Tibial nerve (tissue), 4 donors: ENCODE measurements at regions not wholly inside any gene's neighbourhood (a gene's known extent, or its start where the extent isn't known, plus 50 kb on each side); places are given as distances from the start of the nearest gene placed in this dataset.

ENCODE experiments used
- DNase-seq, 2 donors: peaks; one replicate each; pipeline ENCODE4 v3.0.0-alpha.2; 2019; ENCODE audit warnings: low spot score in 2 of 2
- H3K27ac ChIP-seq, 4 donors: fragments of 200-600 bp; sonication (generic) in 3 of 4; one replicate each; pipeline ENCODE4 v1.5.1; 2017 to 2019; ENCODE audit warnings: mild to moderate bottlenecking in 1 of 4
- H3K27me3 ChIP-seq, 2 donors: fragments of 200-600 bp; sonication (generic) in 1 of 2; one replicate each; pipeline versions ENCODE4 v1.5.1 to v1.6.0; 2017 to 2019
- H3K36me3 ChIP-seq, 3 donors: fragments of 200-600 bp; sonication (generic); one replicate each; pipeline ENCODE4 v1.5.1; 2018 to 2019
- H3K4me1 ChIP-seq, 4 donors: fragments of 200-600 bp; sonication (generic) in 3 of 4; one replicate each; pipeline ENCODE4 v1.5.1; 2017 to 2019
- H3K4me3 ChIP-seq, 4 donors: fragments of 200-600 bp; sonication (generic) in 3 of 4; one replicate each; pipeline ENCODE4 v1.5.1; 2017 to 2019; ENCODE audit warnings: mild to moderate bottlenecking in 1 of 4, moderate library complexity in 1 of 4
- H3K9me3 ChIP-seq, 4 donors: fragments of 200-600 bp; sonication (generic) in 3 of 4; one replicate each; pipeline ENCODE4 v1.5.1; 2017 to 2019
- EP300 ChIP-seq, 2 donors: sonication (generic); formaldehyde crosslinking; IDR thresholded peaks; one replicate each; pipeline ENCODE4 v1.6.1; 2017; ENCODE audit warnings: antibody characterized with exemption in 2 of 2, mild to moderate bottlenecking in 1 of 2
- POLR2A ChIP-seq, 2 donors: fragments of 450-650 bp; IDR thresholded peaks; one replicate each; pipeline ENCODE4 v1.6.1; 2017; ENCODE audit warnings: antibody characterized with exemption in 2 of 2, mild to moderate bottlenecking in 2 of 2, moderate library complexity in 2 of 2
- WGBS, 2 donors: methylation state at CpG; one replicate each; pipeline ENCODE4 v1.1.5; 2018; 5-methylcytosine and 5-hydroxymethylcytosine counted together
- TF ChIP-seq, protein P1 (sequence below), 5 experiments: fragments of 200-600 bp in 3 of 5; fragments of 450-650 bp in 2 of 5; sonication (generic) in 3 of 5; IDR thresholded peaks; one replicate each; pipeline ENCODE4 v1.5.1; 2016 to 2019; ENCODE audit warnings: antibody characterized with exemption in 5 of 5, mild to moderate bottlenecking in 3 of 5, moderate library complexity in 2 of 5

- WGBS, 2 donors: 91% methylated on average over 17 of the region's 17 CpGs
- H3K4me1 ChIP-seq: no peaks in the 10 kb centered on the region
- no peaks in the 10 kb centered on the region for H3K27me3 ChIP-seq
- no peaks in the 10 kb centered on the region for H3K36me3 ChIP-seq
- H3K9me3 ChIP-seq: peaks cover 0 to 2% (median 0%) of the 10 kb centered on the region in 4 donors
- H3K27ac ChIP-seq: no peak overlapping the region
- DNase-seq: no peak
- TF ChIP-seq POLR2A (IDR thresholded peaks at IDR 0.05): no peak
- no peak overlapping the region for H3K4me3 ChIP-seq
These were observed 462.4 kb upstream of the MYT1L start for GRCh38 chr2:2793514-2793913.

DNA sequence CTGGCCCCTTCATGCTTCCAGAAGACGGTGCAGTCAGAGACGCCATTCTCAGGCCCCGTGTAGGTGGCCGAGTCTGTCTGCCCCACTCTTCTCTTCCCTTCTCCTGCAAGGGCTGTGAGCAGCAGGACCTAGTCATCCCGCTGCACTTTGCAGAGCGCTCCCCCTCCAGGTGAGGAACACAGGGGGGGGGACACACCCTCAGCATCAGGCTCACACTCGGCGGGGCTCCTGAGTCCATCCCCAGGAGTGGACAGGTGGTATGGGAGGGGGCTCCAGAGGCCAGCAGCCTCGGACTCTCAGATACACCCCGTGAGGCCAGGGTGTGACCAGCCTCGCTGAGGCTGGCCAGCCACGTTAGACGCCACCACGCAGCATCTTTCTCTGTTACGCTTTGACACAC is 460.5 kb upstream of the MYT1L start:
- Histone ChIP-seq H3K4me3 (no peak overlapping the region), H3K4me1 (no peaks in the 10 kb centered on the region), H3K36me3 (no peaks in the 10 kb centered on the region), H3K27ac (no peak overlapping the region), H3K9me3 (peaks cover 0 to 2% (median 0%) of the 10 kb centered on the region in 4 donors), H3K27me3 (no peaks in the 10 kb centered on the region)
- TF ChIP-seq POLR2A (IDR thresholded peaks at IDR 0.05) (no peak), EP300 (IDR thresholded peaks at IDR 0.05) (no peak)
- TF ChIP-seq, protein P1, sequence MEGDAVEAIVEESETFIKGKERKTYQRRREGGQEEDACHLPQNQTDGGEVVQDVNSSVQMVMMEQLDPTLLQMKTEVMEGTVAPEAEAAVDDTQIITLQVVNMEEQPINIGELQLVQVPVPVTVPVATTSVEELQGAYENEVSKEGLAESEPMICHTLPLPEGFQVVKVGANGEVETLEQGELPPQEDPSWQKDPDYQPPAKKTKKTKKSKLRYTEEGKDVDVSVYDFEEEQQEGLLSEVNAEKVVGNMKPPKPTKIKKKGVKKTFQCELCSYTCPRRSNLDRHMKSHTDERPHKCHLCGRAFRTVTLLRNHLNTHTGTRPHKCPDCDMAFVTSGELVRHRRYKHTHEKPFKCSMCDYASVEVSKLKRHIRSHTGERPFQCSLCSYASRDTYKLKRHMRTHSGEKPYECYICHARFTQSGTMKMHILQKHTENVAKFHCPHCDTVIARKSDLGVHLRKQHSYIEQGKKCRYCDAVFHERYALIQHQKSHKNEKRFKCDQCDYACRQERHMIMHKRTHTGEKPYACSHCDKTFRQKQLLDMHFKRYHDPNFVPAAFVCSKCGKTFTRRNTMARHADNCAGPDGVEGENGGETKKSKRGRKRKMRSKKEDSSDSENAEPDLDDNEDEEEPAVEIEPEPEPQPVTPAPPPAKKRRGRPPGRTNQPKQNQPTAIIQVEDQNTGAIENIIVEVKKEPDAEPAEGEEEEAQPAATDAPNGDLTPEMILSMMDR (IDR thresholded peaks at IDR 0.05): no peak
- DNase-seq: no peak
- WGBS, 2 donors: 85 to 90% methylated on average over 15 of the region's 15 CpGs

DNA sequence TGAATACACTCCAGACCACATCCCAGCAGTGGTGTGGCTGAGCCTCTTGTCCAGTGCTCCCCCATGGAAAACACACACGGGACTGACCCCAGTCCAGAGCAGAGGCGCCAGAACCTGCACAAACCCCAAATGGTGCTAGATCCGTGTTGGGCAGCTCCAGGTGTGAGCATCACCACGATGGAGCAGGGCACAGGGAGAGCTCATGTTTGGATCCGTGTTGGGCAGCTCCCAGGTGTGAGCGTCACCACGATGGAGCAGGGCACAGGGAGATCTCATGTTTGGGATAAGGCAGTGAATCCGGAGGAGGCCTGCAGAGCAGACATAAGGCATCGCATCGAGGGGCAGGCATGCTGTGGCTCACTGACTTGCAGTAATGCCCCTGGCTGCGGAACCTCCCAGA is 460.0 kb upstream of the MYT1L start:
- no peaks in the 10 kb centered on the region for H3K27me3 ChIP-seq
- H3K9me3 ChIP-seq: peaks cover 0 to 2% (median 0%) of the 10 kb centered on the region in 4 donors
- no peak overlapping the region for H3K4me3 ChIP-seq
- H3K36me3 ChIP-seq: no peaks in the 10 kb centered on the region
- H3K4me1 ChIP-seq: no peaks in the 10 kb centered on the region
- no peak overlapping the region for H3K27ac ChIP-seq
- WGBS, 2 donors: 84 to 92% methylated on average over 6 to 9 of the region's 11 CpGs
- no peak for DNase-seq
- TF ChIP-seq POLR2A (IDR thresholded peaks at IDR 0.05): no peak
- TF ChIP-seq EP300 (IDR thresholded peaks at IDR 0.05): no peak
- TF ChIP-seq, protein P1 (IDR thresholded peaks at IDR 0.05): no peak

DNA sequence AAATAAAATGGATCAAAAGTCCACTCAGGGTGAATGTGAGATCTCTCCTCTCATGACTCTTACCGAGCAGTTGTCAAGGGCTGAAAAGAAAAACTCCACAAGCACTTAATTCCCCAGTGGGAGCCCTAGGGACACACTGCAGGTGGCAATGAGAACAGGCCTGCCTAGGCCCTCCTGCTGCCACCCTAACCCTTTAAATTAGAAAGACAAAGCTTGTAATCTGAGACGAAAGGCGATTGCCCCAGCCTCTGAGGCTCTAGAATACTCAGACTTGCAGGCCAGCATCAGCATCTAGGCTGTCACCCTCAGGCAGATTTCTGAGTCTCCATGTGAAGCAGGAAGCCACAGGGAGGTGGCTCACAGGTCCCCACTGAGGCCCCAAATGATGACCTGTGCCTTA is 457.0 kb upstream of the MYT1L start:
- Histone ChIP-seq H3K27me3 (no peaks in the 10 kb centered on the region), H3K9me3 (no peaks in the 10 kb centered on the region), H3K4me3 (no peak overlapping the region), H3K27ac (no peak overlapping the region), H3K4me1 (no peaks in the 10 kb centered on the region), H3K36me3 (no peaks in the 10 kb centered on the region)
- DNase-seq: no peak
- no peak for TF ChIP-seq EP300 (IDR thresholded peaks at IDR 0.05)
- TF ChIP-seq POLR2A (IDR thresholded peaks at IDR 0.05): no peak
- TF ChIP-seq, protein P1 (IDR thresholded peaks at IDR 0.05): no peak
- WGBS, 2 donors: 27 to 66% methylated on average over 3 of the region's 3 CpGs

GRCh38 chr2:2787301-2787907 is 456.3 kb upstream of the MYT1L start:
- Histone ChIP-seq H3K4me1 (no peaks in the 10 kb centered on the region), H3K36me3 (no peaks in the 10 kb centered on the region), H3K4me3 (no peak overlapping the region), H3K27me3 (no peaks in the 10 kb centered on the region), H3K9me3 (no peaks in the 10 kb centered on the region), H3K27ac (no peak overlapping the region)
- WGBS, 2 donors: 65 to 82% methylated on average over 12 to 19 of the region's 19 CpGs
- no peak for TF ChIP-seq POLR2A (IDR thresholded peaks at IDR 0.05)
- TF ChIP-seq, protein P1 (IDR thresholded peaks at IDR 0.05): no peak
- TF ChIP-seq EP300 (IDR thresholded peaks at IDR 0.05): no peak
- DNase-seq: no peak

DNA sequence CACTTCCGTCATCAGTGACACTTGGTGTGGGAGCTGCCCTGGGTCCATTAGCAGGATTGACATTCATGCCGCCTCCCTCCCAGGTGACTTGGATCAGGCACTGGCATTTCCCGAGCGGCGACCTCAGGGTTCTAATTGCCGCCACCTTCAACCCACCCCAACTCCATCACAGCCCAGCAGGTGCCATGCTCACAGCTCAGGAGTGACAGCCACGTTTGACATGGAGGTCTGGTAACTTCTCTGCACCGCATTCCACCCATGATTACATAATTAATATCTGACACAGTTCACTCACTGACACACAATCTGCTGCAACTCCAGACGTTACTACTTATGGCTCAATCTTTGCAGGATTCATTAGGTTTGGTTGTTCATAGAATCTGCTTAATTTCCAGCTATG is 450.9 kb upstream of the MYT1L start:
- Histone ChIP-seq H3K4me1 (no peaks in the 10 kb centered on the region), H3K4me3 (no peak overlapping the region), H3K9me3 (peaks cover 0 to 7% (median 0%) of the 10 kb centered on the region in 4 donors), H3K27ac (no peak overlapping the region), H3K36me3 (no peaks in the 10 kb centered on the region), H3K27me3 (no peaks in the 10 kb centered on the region)
- DNase-seq: no peak
- no peak for TF ChIP-seq POLR2A (IDR thresholded peaks at IDR 0.05)
- TF ChIP-seq, protein P1 (IDR thresholded peaks at IDR 0.05): no peak
- no peak for TF ChIP-seq EP300 (IDR thresholded peaks at IDR 0.05)
- 66 to 75% methylated on average over 4 to 6 of the region's 9 CpGs for WGBS, 2 donors
